Erythroblast (primary cell): ENCODE measurements at regions not wholly inside any gene's neighbourhood (a gene's known extent, or its start where the extent isn't known, plus 50 kb on each side); places are given as distances from the start of the nearest gene placed in this dataset.

Experiments used
- GATA1 ChIP-seq: IDR thresholded peaks from 2 replicates; pipeline ENCODE4 v1.6.1; 2011; ENCODE audit warnings: low read depth, mild to moderate bottlenecking, control low read depth, low read length, moderate library complexity
- POLR2A ChIP-seq: IDR thresholded peaks from 2 replicates; pipeline ENCODE4 v1.6.1; 2011; ENCODE audit warnings: mild to moderate bottlenecking, low read length

DNA sequence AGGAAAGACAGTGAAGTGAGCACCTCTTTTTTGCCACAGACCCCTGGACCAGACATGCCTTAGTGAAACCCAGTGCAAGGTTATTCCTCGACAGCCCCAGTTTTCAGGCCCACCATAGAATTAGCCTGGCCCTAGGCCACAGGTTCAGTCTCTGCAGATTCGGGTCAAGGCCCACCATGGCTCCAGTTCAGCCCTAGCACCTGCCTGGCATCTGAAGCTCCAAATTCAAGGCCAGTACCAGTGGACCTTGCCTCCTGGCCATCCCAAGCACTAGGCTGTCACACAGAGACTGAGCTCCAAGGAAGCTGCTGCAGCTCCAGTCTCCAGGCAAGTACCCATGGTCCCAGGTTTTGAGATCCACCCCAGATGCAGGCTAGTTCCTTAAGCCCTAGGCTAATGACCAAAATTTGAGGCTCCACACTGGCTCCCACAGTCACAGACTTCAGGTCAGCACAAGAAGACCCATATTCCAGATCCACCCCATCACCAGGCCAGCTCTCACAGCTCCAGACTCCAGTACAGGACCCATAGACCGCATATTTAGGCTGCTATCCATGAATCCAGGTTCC lies 877.5 kb upstream of the ADGRB3 start:
- TF ChIP-seq POLR2A, result no peak
- TF ChIP-seq GATA1, result no peak
